NOMO-1 treated with dmso at 0.1 percent for 144 hours (cell line): ENCODE measurements at regions not wholly inside any gene's neighbourhood (a gene's known extent, or its start where the extent isn't known, plus 50 kb on each side); places are given as distances from the start of the nearest gene placed in this dataset.

ENCODE experiments used
- DNase-seq: peaks from one replicate; lab custom pipeline; 2025; ENCODE audit not compliant: unreplicated experiment; lab: John Stamatoyannopoulos, UW

DNA sequence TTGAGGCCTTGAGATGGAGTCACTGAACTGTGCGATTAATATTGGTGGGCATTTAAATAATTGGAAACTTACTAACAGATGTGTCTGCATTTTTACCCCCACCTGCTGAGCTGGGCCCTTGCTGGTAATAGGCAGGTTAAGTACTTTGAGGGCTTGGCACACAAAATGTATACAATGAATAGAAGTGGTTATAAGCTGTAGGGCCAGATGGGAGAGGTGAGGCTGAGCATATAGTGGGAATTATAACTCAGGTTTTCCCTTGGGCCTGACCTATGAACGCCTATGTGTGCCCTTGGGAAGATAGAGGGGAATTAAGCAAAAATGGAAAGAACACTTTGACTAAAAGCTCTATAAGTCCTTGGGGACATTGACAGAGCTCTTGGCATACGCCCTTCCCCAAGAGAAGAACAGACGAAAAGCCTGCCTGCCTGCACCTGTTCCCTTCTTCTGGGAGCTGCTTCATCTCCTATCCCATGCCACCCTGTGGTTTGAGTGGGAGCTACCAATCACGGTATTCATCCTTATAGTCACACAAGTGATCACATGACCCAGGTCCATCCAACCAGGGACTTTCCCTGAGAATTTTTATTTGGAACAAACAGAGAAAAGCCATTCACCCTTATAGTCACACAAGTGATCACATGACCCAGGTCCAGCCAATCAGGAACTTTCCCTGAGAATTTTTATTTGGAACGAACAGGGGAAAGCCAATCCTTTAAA lies 260.7 kb upstream of the CSF3R start:
- no peak for DNase-seq

DNA sequence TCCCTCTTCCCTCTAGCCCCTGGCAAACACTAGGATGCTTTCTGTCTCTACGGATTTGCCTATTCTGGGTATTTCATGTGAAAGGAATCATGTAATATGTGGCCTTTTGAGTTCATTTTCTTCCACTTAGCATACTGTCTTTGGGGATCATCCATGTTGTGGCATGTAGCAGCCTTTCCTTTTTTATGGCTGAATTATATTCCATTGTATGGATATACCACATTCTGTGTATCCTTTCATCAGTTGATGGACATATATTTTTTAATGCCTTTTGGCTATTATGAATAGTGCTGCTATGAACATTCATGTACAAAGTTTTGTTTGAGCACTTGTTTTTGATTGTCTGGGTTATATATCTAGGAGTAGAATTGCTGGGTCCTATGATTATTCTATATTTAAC lies 258.4 kb upstream of the CSF3R start:
- DNase-seq, result no peak

- no peak for DNase-seq
These were observed 257.7 kb upstream of the CSF3R start for GRCh38 chr1:36740446-36740845.

DNA sequence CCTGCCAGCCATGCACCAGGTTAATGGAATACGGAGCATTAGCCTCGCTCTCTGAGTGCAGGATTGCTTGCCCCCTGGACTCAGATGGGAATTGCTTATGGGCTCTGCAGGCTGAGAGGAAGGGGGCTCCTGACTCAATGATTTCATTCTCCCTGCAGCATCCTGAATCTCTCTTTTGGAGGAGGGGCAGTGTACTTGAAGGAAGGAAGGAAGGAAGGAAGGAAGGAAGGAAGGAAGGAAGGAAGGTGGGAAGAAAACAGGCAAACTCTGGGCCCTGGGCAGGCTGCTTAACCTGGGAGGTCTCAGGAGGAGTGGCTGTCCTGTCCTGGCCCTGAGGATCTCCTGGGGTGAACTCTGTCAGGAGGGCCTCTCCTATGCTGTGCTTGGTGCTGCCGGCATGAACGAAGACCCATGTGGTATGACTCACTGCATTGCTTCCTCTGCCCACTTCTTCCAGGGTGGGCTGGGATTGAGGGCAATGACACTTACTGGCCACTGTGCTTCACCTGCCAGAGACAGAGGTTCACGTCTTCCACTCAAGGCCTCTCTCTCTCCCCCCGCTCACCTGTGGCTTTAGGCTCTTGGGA lies 257.1 kb upstream of the CSF3R start:
- no peak for DNase-seq

DNA sequence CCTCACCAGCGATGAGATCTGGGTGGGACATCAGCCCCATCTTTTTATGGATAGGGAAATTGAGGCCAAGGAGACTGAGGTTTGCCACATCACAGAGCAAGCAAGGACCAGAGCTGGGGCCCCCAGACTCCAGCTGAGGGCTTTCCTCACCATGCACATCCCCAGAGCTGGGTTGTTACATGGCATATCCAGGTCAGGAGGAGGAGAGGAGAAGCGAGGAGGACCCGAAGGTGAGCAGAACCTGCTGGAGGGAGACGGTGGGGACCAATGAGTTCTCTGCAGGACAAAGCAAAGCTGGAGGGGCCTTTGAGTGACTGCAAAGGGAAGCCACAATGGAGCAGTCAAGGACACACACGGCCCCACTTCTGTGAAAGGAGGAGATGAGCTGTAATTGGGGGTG lies 255.5 kb upstream of the CSF3R start:
- DNase-seq, result no peak

GRCh38 chr1:36737767-36738166 lies 255.1 kb upstream of the CSF3R start:
- DNase-seq, result no peak

- no peak for DNase-seq
These were observed 254.4 kb upstream of the CSF3R start for GRCh38 chr1:36737038-36737555.

GRCh38 chr1:36735939-36736730 lies 253.4 kb upstream of the CSF3R start:
- no peak for DNase-seq

DNA sequence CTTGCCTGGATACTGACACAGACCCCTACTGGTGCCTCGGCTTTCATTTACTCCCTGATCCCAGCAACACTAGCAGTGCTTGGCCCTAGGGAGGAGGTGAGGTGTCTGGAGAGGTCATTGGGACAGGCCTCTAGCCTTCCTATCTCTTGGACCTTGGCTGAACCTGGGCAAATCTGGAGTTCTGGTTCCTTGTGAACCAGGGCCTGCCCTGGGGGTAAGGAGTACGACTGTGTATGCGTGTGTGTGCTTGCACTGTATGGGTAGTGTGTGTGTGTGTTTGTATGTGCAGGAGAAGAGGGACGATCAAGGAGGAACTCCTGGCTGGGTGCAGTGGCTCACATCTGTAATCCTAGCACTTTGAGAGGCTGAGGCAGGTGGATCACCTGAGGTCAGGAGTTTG lies 252.7 kb upstream of the CSF3R start:
- DNase-seq, result no peak

- DNase-seq, result no peak
These were observed 251.6 kb upstream of the CSF3R start for GRCh38 chr1:36734356-36734755.

- no peak for DNase-seq
These were observed 251.0 kb upstream of the CSF3R start for GRCh38 chr1:36733748-36734147.

DNA sequence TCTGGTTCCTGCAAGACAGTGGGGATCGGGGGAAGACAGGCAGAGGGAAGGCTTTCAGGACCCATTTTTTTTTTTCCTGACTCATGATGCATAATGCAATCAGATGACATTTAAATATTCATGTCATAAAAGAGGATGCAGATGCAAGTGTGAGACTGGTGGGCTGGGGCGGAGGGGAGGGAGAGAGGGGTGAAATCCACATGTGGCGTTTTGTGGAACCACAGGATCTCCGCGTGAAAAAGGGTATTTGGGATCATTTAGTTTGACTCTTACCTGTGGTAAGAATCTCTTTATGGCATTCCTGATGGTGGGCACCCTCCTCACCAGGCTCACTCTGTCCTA lies 249.3 kb upstream of the CSF3R start:
- no peak for DNase-seq

- DNase-seq, result no peak
These were observed 248.7 kb upstream of the CSF3R start for GRCh38 chr1:36731226-36732014.

DNA sequence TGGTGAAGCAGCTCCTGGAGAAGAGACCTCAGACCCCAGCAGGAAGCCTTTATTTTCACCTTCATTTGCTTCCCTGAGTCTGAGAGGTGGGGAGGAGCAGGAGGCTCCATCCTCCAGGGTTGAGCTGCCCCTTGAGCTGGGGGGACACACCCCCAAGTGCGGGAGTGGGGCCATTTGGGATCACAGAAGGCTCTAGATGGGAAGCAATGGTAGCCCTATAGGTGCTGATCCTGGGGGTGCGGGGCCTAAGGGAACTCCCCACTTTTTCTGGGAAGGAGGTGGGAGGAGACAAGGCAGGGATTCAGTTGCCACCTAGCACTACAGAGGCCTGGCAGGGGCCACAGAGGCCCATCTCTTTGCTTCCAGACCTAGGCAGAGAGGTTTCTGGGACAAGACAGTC lies 247.9 kb upstream of the CSF3R start:
- no peak for DNase-seq

- no peak for DNase-seq
These were observed 247.2 kb upstream of the CSF3R start for GRCh38 chr1:36729716-36730510.

DNA sequence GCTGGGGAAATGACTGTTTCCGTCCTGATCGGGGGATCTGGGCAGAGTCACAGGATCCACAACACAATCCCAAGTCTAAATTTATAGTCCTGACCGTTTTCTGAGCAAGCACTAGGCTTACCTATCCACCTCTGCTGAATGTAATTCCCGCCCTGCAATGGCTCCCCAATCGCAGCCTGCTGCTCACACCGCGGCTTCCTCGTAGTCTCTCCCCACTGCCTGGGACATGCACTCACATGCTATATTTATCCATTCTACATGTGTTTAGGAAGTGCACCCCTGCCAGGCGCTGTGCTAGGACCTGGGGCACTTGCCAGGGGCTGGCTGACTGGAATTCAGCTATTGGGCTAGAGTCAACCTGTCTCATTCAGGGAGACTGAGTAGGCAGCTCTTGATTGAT lies 246.6 kb upstream of the CSF3R start:
- DNase-seq, result no peak

DNA sequence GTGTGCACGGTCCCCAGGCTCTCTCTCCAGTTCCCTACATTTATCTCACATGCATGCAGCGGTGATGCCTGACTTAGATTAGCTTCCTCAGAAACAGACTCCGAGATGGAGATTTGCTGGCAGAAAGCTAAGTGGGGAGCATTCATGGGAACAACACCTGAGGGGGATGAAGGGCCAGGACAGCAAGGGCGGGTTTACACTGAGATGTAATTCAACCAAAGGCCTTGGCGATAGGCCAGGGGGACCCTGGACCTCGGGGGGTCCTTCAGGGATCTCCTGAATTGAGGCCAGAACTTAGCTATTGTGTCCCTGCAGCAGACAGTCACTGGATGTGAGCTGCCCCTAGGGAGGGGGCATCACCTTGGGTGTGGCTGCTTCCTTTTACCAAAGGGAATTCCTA lies 246.1 kb upstream of the CSF3R start:
- no peak for DNase-seq

DNA sequence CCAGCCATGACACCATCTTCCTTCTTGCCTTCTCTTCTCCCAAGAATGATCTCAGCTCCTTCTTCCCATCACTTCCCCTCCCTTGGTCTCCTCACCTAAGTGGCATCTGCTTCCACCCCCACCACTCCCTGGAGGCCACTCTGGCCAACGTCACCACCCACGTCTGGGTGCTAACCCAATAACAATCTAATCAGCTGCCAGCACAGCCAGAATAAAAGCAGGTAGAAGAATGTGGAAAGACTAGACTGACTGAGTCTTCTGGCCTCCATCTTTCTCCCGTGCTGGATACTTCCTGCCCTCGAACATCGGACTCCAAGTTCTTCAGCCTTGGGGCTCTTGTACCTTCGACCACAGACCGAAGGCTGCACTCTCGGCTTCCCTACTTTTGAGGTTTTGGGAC lies 245.3 kb upstream of the CSF3R start:
- DNase-seq, result no peak

GRCh38 chr1:36725151-36725550 lies 242.4 kb upstream of the CSF3R start:
- no peak for DNase-seq

GRCh38 chr1:36723813-36724212 lies 241.1 kb upstream of the CSF3R start:
- DNase-seq, result no peak

- DNase-seq, result no peak
These were observed 240.2 kb upstream of the CSF3R start for GRCh38 chr1:36722871-36723270.
